ENCODE measurements at regions not wholly inside any gene's neighbourhood (a gene's known extent, or its start where the extent isn't known, plus 50 kb on each side); places are given as distances from the start of the nearest gene placed in this dataset.

- no TSS peak for BruUV-seq (replicated peaks)
- in situ Hi-C loops (cut with HindIII; ENCODE audit: low pct_unique_long_range_greater_than_20kb, low sequenced_read_pairs): no loop called here
Measured at GRCh38 chr2:136651456-136652010, 113.8 kb upstream of the THSD7B start.

GRCh38 chr2:136647039-136647438 lies 118.3 kb upstream of the THSD7B start:
- TF ChIP-seq REST (IDR thresholded peaks at IDR 0.05; ENCODE audit: insufficient read depth in 1 of 2, low read depth in 2 of 2, low read length in 1 of 2): no peak
- no peak for TF ChIP-seq SIN3A (IDR thresholded peaks at IDR 0.05; ENCODE audit: borderline replicate concordance, insufficient read depth, low read depth, low read length)
- no peak for TF ChIP-seq CTCF (IDR thresholded peaks at IDR 0.05)
- no peak for TF ChIP-seq POLR2AphosphoS5 (IDR thresholded peaks at IDR 0.05; ENCODE audit: low read depth, low read length)
- TF ChIP-seq TCF7L2 (IDR thresholded peaks at IDR 0.05; ENCODE audit: low read depth, low read length): no peak
- ChIA-PET CTCF (no interaction called here), POLR2A (no interaction called here)
- H3K36me3 ChIP-seq (ENCODE audit: control insufficient read depth, insufficient read depth, low read length): no peaks in the 10 kb centered on the region
- DNase-seq (ENCODE audit: low read depth, low spot score) (no peak), ATAC-seq (no peak)
- in situ Hi-C loops (cut with HindIII; ENCODE audit: low pct_unique_long_range_greater_than_20kb, low sequenced_read_pairs): no loop called here
- BruUV-seq (replicated peaks): no TSS peak
- H3K4me3 ChIP-seq (ENCODE audit: low read depth in 2 of 2, low read length in 2 of 2): no peak overlapping the region
- no peak overlapping the region for H3K27ac ChIP-seq (ENCODE audit: low read length)
- no peaks in the 10 kb centered on the region for H3K27me3 ChIP-seq (ENCODE audit: control insufficient read depth, insufficient read depth, low read length)
- intact Hi-C loops (cut with micrococcal nuclease; ENCODE audit: unreplicated experiment): no loop called here
- H3K4me1 ChIP-seq (ENCODE audit: control insufficient read depth, insufficient read depth, low read length): no peaks in the 10 kb centered on the region
- H3K9me3 ChIP-seq (ENCODE audit: control insufficient read depth, insufficient read depth, low read depth, low read length): no peaks in the 10 kb centered on the region

More at GRCh38 chr2:136651456-136652010, 113.8 kb upstream of the THSD7B start:
- H3K36me3 ChIP-seq (ENCODE audit: control insufficient read depth, insufficient read depth, low read length): no peaks in the 10 kb centered on the region
- POLR2A ChIA-PET: no interaction called here
- TF ChIP-seq SIN3A (IDR thresholded peaks at IDR 0.05; ENCODE audit: borderline replicate concordance, insufficient read depth, low read depth, low read length): no peak
- TF ChIP-seq REST (IDR thresholded peaks at IDR 0.05; ENCODE audit: insufficient read depth in 1 of 2, low read depth in 2 of 2, low read length in 1 of 2): no peak
- TF ChIP-seq TCF7L2 (IDR thresholded peaks at IDR 0.05; ENCODE audit: low read depth, low read length): no peak
- TF ChIP-seq CTCF (IDR thresholded peaks at IDR 0.05): no peak
- no peak for TF ChIP-seq POLR2AphosphoS5 (IDR thresholded peaks at IDR 0.05; ENCODE audit: low read depth, low read length)
- H3K9me3 ChIP-seq (ENCODE audit: control insufficient read depth, insufficient read depth, low read depth, low read length): no peaks in the 10 kb centered on the region
- CTCF ChIA-PET: no interaction called here
- no peak overlapping the region for H3K4me3 ChIP-seq (ENCODE audit: low read depth in 2 of 2, low read length in 2 of 2)
- no peaks in the 10 kb centered on the region for H3K4me1 ChIP-seq (ENCODE audit: control insufficient read depth, insufficient read depth, low read length)
- no peak for DNase-seq (ENCODE audit: low read depth, low spot score)
- intact Hi-C loops (cut with micrococcal nuclease; ENCODE audit: unreplicated experiment): no loop called here
- ATAC-seq: no peak
- H3K27ac ChIP-seq (ENCODE audit: low read length): no peak overlapping the region
- no peaks in the 10 kb centered on the region for H3K27me3 ChIP-seq (ENCODE audit: control insufficient read depth, insufficient read depth, low read length)
